HG03039 (cell line): ENCODE measurements at regions not wholly inside any gene's neighbourhood (a gene's known extent, or its start where the extent isn't known, plus 50 kb on each side); places are given as distances from the start of the nearest gene placed in this dataset.
"Not testable (repeated sequence)": the region's sequence is repeated elsewhere in the genome, so short reads cannot be mapped to it uniquely, and the experiment has no call there.

Experiments used
- ATAC-seq: cut with Tn5 transposase; IDR thresholded peaks from one replicate; pipeline ENCODE4 v1.9.1; 2021; ENCODE audit warnings: mild to moderate bottlenecking, moderate library complexity; ENCODE audit not compliant: unreplicated experiment

GRCh38 chr7:19381321-19381720 lies 236.1 kb upstream of the FERD3L start:
- no peak for ATAC-seq

DNA sequence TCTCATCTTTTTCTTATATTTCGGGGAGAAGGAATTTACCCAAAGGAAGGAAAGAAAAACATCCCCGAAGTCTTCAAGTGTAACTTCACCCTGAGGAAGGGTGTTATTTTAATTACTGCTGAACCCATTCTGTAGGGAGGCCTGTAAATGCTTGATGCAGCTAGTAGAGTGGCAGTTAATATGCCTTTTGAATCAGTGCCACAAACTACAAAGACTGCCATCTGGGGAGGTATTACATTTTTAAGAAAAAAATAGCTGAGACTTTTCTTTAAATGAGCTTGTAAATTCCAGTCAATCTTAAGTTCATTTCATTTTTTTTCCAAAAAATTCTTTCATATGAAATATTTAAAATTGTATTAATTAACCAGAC lies 233.1 kb upstream of the FERD3L start:
- no peak for ATAC-seq

DNA sequence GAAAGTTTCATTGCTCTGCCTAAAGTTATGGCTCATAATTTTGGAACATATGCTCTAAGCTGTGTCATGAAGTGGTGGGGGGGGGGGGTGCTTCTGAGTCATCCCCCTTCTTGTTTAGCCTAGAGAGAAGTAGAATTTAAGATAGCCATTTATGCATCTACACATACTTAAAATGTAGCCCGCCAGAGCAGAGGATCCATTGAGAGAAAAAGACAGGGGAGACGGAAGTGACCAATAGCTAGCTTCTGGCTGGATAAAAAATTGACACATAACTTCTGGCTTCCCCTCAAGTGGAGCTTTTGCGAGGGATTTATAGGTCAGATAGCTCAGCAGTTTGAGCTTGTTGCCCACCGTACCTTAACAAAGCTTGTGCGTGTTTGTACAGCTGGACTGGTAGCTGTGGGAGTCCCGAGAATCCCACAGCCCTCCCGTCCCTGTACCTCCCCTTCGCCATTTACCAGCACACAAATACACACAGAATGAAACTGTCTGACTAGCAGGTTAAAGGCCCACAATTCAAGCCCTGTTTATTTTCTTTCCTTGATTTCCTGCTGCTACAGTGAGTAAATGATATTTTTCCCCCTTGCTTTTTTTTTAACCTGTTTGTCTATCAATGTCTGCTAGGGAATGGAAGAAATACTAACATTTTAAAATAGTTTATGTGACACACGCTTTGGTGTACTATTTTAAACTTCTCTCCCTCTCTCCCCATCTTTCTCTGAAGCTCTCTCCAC lies 232.6 kb upstream of the FERD3L start:
- ATAC-seq = no peak

DNA sequence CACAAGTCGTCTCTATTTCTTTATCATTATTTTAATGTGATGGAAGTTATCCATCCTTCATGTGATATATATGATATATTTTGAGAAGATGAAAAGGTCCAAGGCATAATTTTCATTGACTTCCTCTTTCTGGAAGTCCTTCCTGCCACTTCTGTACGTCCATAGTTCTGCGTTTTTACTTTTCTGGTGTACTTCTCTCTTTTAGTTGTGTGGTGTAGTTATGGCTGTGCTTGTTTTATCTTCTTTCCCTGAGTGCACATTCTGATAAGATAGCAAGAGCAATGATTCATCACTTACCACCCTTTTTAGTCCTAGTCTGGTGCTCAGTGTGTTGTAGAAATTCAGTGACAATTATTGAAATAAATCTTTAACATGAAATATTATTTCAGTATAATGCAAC lies 231.3 kb upstream of the FERD3L start:
- ATAC-seq = no peak

DNA sequence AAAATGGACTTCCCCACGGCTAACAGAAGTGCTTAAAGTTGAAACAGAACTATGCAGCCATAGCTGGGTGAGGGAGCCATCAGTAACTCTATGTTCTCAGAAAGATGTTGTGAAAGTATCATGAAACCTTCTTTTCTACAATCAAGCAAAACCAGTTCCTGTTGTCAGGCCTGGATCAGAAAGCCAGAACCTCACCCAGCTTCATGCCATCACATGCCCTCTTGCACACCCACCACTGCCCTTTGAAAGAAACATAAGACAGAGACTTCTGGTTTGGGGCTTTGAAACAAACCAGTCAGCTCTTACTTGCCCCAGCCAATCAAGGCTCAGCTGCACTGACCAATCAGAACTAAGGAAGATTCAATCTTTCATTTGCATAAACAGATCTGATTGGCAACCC lies 230.8 kb upstream of the FERD3L start:
- ATAC-seq = no peak

DNA sequence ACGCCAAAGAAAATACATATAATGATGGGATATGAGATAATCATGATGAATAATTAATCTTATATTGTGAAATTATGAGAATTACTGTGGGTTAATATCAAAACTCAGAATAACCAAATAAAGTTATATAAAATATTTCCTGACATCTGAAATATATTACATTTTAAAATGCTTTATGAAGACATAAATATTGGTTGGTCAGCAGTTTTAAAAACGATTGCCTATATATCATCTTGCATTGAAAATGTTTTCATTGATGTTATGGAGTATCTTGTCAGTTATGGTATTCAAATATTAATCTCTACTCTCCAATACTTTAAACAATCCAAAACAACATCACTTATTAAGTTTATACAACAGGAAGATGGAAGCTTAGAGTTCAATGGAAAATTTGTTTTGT lies 228.1 kb upstream of the FERD3L start:
- no peak for ATAC-seq

GRCh38 chr7:19369806-19370205 lies 224.6 kb upstream of the FERD3L start:
- ATAC-seq = no peak

DNA sequence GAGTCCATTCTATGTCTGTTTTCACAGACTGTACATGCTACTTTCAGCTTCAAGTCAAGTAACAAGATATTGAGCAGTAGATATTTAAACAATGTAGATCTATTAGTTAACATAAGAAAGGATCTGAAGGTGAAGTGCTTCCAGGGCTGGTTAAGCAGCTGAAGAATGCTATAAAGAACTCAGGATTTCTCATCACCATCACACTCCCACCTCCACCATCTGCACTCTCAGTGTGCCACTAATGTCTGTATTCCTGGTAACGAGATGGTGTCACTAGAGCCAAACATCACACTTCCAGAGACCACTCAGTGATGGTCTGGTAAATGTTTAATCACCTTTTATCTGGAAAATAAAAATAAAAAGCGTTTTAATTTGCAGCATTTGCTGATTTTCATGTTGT lies 224.0 kb upstream of the FERD3L start:
- no peak for ATAC-seq

- ATAC-seq = no peak
Measured at GRCh38 chr7:19368491-19368925, 223.3 kb upstream of the FERD3L start.

GRCh38 chr7:19364950-19365349 lies 219.7 kb upstream of the FERD3L start:
- no peak for ATAC-seq

DNA sequence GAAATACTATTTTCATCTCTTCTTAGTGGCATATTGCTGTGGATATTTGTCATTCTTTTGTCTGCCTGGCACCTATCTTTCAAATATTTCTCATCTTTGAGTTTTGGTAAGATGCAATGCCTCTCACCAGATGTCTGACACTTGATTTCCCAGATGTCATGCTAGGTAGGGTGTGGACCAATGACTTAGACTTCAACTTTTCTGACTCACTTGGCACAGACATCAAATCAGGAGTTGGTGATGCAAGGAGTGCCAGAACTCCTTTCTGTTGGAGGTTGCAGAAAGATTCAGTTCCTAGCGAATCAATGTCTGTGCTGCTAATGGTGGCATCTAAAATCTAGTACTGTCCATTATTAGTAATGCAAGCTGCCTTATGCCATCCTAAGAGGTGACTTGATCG lies 216.9 kb upstream of the FERD3L start:
- no peak for ATAC-seq

DNA sequence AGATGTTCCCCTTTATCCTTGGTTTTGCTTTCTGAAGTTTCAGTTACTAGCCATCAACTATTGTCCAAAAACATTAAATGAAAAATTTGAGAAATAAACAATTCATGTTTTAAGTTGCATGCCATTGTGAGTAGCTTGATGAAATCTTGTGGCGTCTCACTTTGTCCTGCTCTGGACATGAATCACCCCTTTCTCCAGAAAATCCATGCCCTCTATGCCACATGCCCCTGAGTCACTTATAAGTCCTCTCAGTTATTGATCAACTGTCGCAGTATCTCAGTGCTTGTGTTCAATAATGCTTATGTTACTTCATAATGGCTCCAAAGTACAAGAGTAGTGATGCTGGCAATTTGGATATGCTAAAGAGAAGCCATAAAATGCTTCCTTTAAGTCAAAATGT lies 208.0 kb upstream of the FERD3L start:
- ATAC-seq = no peak

GRCh38 chr7:19352305-19352695 lies 207.1 kb upstream of the FERD3L start:
- ATAC-seq = no peak

DNA sequence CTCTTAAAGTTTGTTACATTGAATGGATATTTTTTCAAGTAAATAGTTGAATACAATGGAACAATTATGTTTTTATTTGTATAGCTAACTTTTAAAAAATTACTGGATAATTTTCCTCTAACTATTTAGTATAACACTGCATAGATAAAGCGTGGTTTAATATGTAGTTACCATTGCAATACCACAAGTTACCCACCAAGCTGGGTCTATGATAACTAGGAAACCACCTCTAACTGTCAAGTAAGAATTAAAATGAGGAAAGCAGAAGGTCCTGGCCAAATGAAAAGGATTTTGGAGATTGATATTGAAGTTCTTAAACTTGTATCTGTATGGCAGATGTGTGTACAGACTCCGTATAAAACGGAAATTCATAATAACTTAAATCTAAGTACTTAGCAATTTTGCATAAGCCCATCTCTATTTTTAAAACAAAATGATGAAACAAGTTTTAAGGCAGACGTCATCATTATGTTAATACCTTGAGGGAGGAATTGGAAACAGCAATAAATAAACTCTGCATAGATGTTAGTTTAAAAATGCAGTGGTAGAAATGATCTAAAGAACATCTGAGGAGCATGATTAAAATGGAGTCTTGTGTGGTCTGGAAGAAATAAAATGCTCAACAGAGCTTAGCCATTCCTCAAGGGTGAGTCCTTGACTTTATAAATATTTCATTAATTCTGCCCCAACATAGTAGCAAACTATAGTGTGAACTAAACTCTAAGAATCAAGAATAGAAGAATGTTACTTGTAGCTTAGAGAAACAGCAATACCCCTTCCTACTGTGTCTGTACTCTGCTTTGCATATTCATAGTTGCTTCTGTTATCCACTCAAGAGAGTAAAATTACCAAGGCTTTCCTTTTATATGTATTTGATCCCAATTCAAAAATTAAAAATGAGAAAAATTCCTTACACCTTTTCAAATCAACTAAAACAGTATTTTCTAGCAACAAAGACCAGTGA lies 206.4 kb upstream of the FERD3L start:
- no peak for ATAC-seq

GRCh38 chr7:19339512-19339911 lies 194.3 kb upstream of the FERD3L start:
- no peak for ATAC-seq

- not testable (repeated sequence) for ATAC-seq
Measured at GRCh38 chr7:19338512-19338911, 193.3 kb upstream of the FERD3L start.

DNA sequence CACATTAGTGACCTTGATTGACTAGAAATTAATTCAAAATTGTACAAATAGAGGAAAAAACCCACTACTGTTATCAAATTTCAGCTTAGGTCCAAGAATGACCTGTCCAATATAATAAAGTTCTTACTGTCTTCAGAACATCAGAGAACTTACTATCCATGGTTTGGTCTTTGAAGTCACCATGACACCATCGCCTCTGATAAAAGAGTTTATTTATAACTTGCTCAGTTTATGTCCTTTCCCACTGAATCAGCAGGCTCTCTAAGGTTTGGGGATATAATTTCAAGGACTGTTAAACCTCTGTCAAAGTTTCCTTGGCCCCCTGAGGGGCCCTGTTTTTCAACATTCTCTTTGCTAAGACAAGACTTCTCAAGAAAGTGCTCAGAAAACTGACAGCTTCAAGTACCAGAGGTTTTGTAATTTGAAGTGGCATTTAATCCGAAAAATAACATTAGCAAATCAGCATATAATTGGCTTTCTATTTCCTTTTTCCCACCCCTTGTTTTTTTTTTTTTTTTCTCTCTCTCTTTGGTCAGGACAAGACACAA lies 191.7 kb upstream of the FERD3L start:
- ATAC-seq = no peak

DNA sequence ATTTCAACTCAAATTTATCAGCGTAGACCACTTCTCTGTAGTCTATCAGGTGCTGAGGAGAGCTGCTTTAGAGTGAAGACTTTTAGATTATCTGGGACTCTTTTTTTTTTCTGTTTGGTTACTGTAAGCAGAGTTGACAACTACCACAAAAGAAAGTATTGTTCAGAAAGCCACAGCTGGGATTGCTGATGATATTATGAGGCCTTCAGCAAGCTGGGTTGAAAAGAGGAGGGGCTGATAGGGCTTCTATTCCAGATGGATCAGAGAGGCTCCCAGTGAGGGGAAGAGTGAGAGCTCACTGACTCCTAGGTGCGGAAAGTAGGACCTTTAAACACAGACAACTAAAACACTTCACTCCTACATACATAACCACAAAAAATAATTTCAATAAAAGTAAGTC lies 188.5 kb upstream of the FERD3L start:
- no peak for ATAC-seq

- ATAC-seq = no peak
Measured at GRCh38 chr7:19327018-19327417, 181.8 kb upstream of the FERD3L start.

- no peak for ATAC-seq
Measured at GRCh38 chr7:19322002-19322401, 176.8 kb upstream of the FERD3L start.

GRCh38 chr7:19318287-19318686 lies 173.1 kb upstream of the FERD3L start:
- ATAC-seq = no peak

DNA sequence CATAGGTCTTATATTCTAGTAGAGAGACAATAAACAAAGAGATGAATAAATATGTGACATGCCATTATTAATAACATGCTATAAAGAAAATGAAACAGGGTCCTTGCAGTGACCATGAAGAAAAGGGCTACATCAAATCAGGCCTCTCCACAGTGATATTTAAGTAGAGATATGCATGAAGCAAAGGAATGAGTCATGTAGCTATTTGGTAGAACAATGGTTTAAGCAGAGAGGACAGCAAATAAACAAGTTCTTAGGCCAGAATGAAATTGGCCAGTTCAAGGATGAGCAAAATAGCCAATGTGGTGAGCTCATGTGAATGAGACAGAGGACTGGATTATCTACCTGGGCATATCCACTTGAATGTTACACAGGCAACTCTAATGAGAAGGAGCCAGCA lies 172.2 kb upstream of the FERD3L start:
- ATAC-seq = no peak
